Dendritic cell treated with granulocyte-macrophage colony-stimulating factor and Interleukin-4, amounts not matched to agents 40 ng/mL and 50 ng/mL, for 4 days (primary cell): ENCODE measurements at regions not wholly inside any gene's neighbourhood (a gene's known extent, or its start where the extent isn't known, plus 50 kb on each side); places are given as distances from the start of the nearest gene placed in this dataset.

Experiments
- H3K27ac Mint-ChIP-seq: one replicate; pipeline ENCODE4 v1.8.0; 2022; ENCODE audit warnings: mild to moderate bottlenecking, mixed read lengths
- H3K27me3 Mint-ChIP-seq: one replicate; pipeline ENCODE4 v1.8.0; 2022; ENCODE audit warnings: mild to moderate bottlenecking, mixed read lengths
- H3K36me3 Mint-ChIP-seq: one replicate; pipeline ENCODE4 v1.8.0; 2022; ENCODE audit warnings: low read depth, mixed read lengths
- H3K4me1 Mint-ChIP-seq: one replicate; pipeline ENCODE4 v1.8.0; 2022; ENCODE audit warnings: low read depth, mixed read lengths
- H3K4me3 Mint-ChIP-seq: one replicate; pipeline ENCODE4 v1.8.0; 2022; ENCODE audit warnings: mild to moderate bottlenecking, moderate library complexity, mixed read lengths
- H3K9me3 Mint-ChIP-seq: one replicate; pipeline ENCODE4 v1.8.0; 2022; ENCODE audit warnings: mixed read lengths
- intact Hi-C: fragments of 100-400 bp; cut with micrococcal nuclease; formaldehyde crosslinking; loops from one replicate; pipeline ENCODE4 v1.15.0; 2022

GRCh38 chr20:4300401-4300800 is 51.3 kb upstream of the ADRA1D start:
- no peaks in the 10 kb centered on the region for H3K9me3 Mint-ChIP-seq
- intact Hi-C loops: no loop called here
- peaks cover 10% of the 10 kb centered on the region for H3K27me3 Mint-ChIP-seq
- no peaks in the 10 kb centered on the region for H3K36me3 Mint-ChIP-seq
- H3K4me3 Mint-ChIP-seq: no peak overlapping the region
- H3K27ac Mint-ChIP-seq: no peak overlapping the region
- peaks cover 9% of the 10 kb centered on the region for H3K4me1 Mint-ChIP-seq

- H3K9me3 Mint-ChIP-seq: no peaks in the 10 kb centered on the region
- H3K4me1 Mint-ChIP-seq: peaks cover 9% of the 10 kb centered on the region
- intact Hi-C loops: no loop called here
- H3K36me3 Mint-ChIP-seq: no peaks in the 10 kb centered on the region
- H3K27me3 Mint-ChIP-seq: peaks cover 10% of the 10 kb centered on the region
- H3K27ac Mint-ChIP-seq: no peak overlapping the region
- no peak overlapping the region for H3K4me3 Mint-ChIP-seq
Measured at GRCh38 chr20:4299773-4300172, 50.7 kb upstream of the ADRA1D start.

- intact Hi-C loops: no loop called here
- Mint-ChIP-seq H3K27ac (no peak overlapping the region), H3K4me1 (peaks cover 9% of the 10 kb centered on the region), H3K4me3 (no peak overlapping the region), H3K27me3 (peaks cover 10% of the 10 kb centered on the region), H3K36me3 (no peaks in the 10 kb centered on the region), H3K9me3 (no peaks in the 10 kb centered on the region)
Measured at GRCh38 chr20:4299216-4299615, 50.1 kb upstream of the ADRA1D start.
